Prostate gland (tissue), 2 donors: ENCODE measurements at regions not wholly inside any gene's neighbourhood (a gene's known extent, or its start where the extent isn't known, plus 50 kb on each side); places are given as distances from the start of the nearest gene placed in this dataset.

ENCODE experiments used
- DNase-seq: peaks from one replicate; pipeline ENCODE4 v3.0.0-alpha.2; 2019; ENCODE audit warnings: low spot score
- H3K27ac ChIP-seq, 2 donors: fragments of 200-600 bp; sonication (generic); 2 replicates each; pipeline ENCODE4 v1.5.1; 2017 to 2019
- H3K27me3 ChIP-seq: fragments of 200-600 bp; sonication (generic); replicated peaks from 2 replicates; pipeline ENCODE4 v1.5.1; 2019; ENCODE audit not compliant: insufficient read depth
- H3K36me3 ChIP-seq, 2 donors: fragments of 200-600 bp; sonication (generic); 1 replicate in 1 of 2; 2 replicates in 1 of 2; pipeline versions ENCODE4 v1.5.1 to v1.8.1; 2017 to 2019
- H3K4me1 ChIP-seq: fragments of 200-600 bp; sonication (generic); replicated peaks from 2 replicates; pipeline ENCODE4 v1.5.1; 2019
- H3K4me3 ChIP-seq, 2 donors: fragments of 200-600 bp; sonication (generic); 2 replicates each; pipeline ENCODE4 v1.5.1; 2017 to 2019
- H3K9me3 ChIP-seq: fragments of 200-600 bp; sonication (generic); 2 replicates; pipeline ENCODE4 v1.5.1; 2017
- POLR2A ChIP-seq: fragments of 450-650 bp; IDR thresholded peaks from one replicate; pipeline ENCODE4 v1.6.1; 2016; ENCODE audit warnings: antibody characterized with exemption, mild to moderate bottlenecking
- POLR2AphosphoS5 ChIP-seq: sonication (generic); formaldehyde crosslinking; IDR thresholded peaks from one replicate; pipeline ENCODE4 v1.6.1; 2017; ENCODE audit warnings: antibody characterized with exemption
- WGBS: methylation state at CpG from one replicate; pipeline ENCODE4 v1.1.5; 2018; 5-methylcytosine and 5-hydroxymethylcytosine counted together
- intact Hi-C: fragments of 100-400 bp; cut with DNase I; formaldehyde crosslinking; loops from one replicate; pipeline ENCODE4 v1.14.2; 2022
- TF ChIP-seq, protein P1 (sequence below), 4 experiments: fragments of 200-600 bp in 2 of 4; fragments of 450-650 bp in 2 of 4; sonication (generic) in 2 of 4; IDR thresholded peaks; 1 replicate in 3 of 4; 2 replicates in 1 of 4; pipeline ENCODE4 v1.5.1; 2016 to 2019; ENCODE audit warnings: antibody characterized with exemption in 4 of 4, mild to moderate bottlenecking in 2 of 4, moderate library complexity in 2 of 4

DNA sequence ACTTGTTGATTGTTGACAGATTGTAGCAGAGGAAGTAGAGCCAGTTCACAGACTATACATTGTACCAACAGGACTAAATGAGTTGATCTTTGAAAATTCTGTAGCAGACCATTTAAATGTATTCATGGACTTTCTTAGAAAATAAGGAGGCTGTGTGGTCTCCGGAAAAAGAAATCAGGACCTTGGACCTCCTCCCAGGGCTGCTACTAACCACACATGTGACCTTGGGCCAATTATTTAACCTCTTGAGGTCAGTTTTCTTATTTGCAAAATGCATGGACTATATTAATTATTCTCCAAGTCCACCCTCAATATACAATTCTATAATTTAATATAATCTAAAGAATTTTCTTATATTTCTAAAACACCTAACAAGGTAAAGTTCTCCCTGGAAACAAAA, 492.0 kb upstream of the JAG1 start:
- H3K4me3 ChIP-seq, result no peak overlapping the region
- intact Hi-C loops, result no loop called here
- H3K4me1 ChIP-seq, result no peaks in the 10 kb centered on the region
- TF ChIP-seq, protein P1, sequence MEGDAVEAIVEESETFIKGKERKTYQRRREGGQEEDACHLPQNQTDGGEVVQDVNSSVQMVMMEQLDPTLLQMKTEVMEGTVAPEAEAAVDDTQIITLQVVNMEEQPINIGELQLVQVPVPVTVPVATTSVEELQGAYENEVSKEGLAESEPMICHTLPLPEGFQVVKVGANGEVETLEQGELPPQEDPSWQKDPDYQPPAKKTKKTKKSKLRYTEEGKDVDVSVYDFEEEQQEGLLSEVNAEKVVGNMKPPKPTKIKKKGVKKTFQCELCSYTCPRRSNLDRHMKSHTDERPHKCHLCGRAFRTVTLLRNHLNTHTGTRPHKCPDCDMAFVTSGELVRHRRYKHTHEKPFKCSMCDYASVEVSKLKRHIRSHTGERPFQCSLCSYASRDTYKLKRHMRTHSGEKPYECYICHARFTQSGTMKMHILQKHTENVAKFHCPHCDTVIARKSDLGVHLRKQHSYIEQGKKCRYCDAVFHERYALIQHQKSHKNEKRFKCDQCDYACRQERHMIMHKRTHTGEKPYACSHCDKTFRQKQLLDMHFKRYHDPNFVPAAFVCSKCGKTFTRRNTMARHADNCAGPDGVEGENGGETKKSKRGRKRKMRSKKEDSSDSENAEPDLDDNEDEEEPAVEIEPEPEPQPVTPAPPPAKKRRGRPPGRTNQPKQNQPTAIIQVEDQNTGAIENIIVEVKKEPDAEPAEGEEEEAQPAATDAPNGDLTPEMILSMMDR (IDR thresholded peaks at IDR 0.05), result no peak
- TF ChIP-seq POLR2A (no peak), POLR2AphosphoS5 (no peak)
- H3K27me3 ChIP-seq, result no peaks in the 10 kb centered on the region
- H3K36me3 ChIP-seq, result no peaks in the 10 kb centered on the region
- WGBS, result 50% methylated on average over 1 of the region's 1 CpG
- H3K27ac ChIP-seq, result no peak overlapping the region
- no peaks in the 10 kb centered on the region for H3K9me3 ChIP-seq
- no peak for DNase-seq

DNA sequence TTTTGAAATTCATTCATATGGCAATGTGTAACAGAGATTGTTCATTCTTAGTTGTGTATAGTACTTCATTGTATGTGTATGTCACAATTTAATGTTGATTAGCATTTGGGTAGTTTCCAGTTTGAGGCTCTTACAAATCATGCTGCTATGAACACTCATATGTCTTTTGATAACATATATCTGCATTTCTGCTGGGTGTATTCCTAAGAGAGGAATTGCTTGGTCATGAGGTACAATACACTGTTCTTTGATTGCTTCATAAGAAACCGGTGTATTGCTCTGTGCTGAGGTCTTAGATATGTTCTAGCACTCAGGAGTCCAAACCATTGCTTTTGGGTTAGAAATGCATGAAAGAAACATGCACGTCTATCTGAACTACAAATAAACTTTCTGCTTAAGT, 492.9 kb upstream of the JAG1 start:
- TF ChIP-seq POLR2A (no peak), POLR2AphosphoS5 (no peak)
- TF ChIP-seq, protein P1 (IDR thresholded peaks at IDR 0.05), result no peak
- H3K9me3 ChIP-seq, result no peaks in the 10 kb centered on the region
- H3K27ac ChIP-seq, result no peak overlapping the region
- WGBS, result 79% methylated on average over 2 of the region's 2 CpGs
- no peaks in the 10 kb centered on the region for H3K27me3 ChIP-seq
- no peaks in the 10 kb centered on the region for H3K4me1 ChIP-seq
- no peak overlapping the region for H3K4me3 ChIP-seq
- DNase-seq, result no peak
- intact Hi-C loops, result no loop called here
- H3K36me3 ChIP-seq, result no peaks in the 10 kb centered on the region

DNA sequence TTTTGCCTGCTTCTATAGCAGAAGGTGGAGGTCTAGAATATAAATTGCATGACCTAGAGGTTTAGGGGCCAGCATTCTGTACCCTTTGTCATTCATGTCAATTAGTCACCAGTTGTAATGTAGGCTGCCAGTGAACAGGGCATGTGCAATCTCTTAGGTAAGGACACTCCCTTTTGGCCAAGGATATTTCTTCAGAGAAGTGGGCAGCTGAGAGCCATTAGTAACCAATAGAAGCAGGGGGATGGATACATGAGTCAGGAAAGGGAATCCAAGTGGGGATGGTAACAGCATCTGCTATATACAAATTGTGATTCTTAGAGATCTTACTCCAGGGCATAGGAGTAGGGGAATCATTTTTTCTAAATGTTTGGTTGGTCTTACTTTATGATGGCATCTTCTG, 494.2 kb upstream of the JAG1 start:
- TF ChIP-seq, protein P1 (IDR thresholded peaks at IDR 0.05), result no peak
- TF ChIP-seq POLR2AphosphoS5, result no peak
- TF ChIP-seq POLR2A, result no peak
- H3K36me3 ChIP-seq, result no peaks in the 10 kb centered on the region
- intact Hi-C loops, result no loop called here

DNA sequence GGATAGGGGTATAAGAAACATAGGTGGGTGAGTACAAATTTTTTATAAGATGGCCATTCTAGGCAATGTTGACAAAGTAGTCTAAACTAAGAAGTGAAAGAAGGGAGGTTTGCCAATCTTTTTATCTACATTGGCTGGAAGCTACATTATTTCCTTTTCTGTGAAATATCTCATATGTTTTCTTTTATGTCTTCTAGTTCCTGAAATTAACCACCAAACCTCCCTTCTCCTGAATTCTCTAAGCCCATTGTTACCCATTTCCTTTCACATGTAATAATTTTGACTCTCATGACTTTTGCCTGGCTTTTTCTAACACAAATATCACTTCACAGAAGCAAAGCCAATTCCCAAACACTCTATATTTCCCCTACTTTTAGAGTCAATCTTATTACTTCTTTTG, 496.2 kb upstream of the JAG1 start:
- H3K27me3 ChIP-seq, result no peaks in the 10 kb centered on the region
- H3K4me3 ChIP-seq, result no peak overlapping the region
- no peaks in the 10 kb centered on the region for H3K36me3 ChIP-seq
- H3K9me3 ChIP-seq, result no peaks in the 10 kb centered on the region
- no peaks in the 10 kb centered on the region for H3K4me1 ChIP-seq
- intact Hi-C loops, result no loop called here
- TF ChIP-seq POLR2A, result no peak
- no peak overlapping the region for H3K27ac ChIP-seq
- no peak for DNase-seq

More for the DNA sequence above, 494.2 kb upstream of the JAG1 start:
- Histone ChIP-seq H3K4me3 (no peak overlapping the region), H3K27me3 (no peaks in the 10 kb centered on the region), H3K4me1 (no peaks in the 10 kb centered on the region), H3K9me3 (no peaks in the 10 kb centered on the region), H3K27ac (no peak overlapping the region)
- DNase-seq, result no peak

DNA sequence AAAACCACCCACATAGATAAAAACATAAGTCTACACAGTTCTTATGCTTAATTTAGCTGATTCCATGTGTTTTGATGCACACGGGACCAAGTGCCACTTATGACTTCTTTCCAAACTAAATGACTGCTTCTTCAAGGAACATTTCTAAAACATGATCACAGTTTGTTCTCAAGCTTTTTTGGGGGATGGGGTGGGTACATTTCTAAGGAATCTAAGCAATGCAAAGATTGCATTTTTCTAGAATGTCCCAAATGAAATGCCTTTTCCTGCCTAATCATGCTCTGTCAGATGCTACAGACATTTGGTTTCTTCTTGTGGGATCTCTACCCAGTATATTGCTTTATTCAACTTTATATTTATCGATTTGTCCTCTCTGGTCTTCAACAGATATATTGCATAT, 496.8 kb upstream of the JAG1 start:
- Histone ChIP-seq H3K27ac (no peak overlapping the region), H3K27me3 (no peaks in the 10 kb centered on the region), H3K9me3 (no peaks in the 10 kb centered on the region), H3K4me1 (no peaks in the 10 kb centered on the region), H3K4me3 (no peak overlapping the region), H3K36me3 (no peaks in the 10 kb centered on the region)
- TF ChIP-seq POLR2A, result no peak
- no peak for TF ChIP-seq POLR2AphosphoS5
- TF ChIP-seq, protein P1 (IDR thresholded peaks at IDR 0.05), result no peak
- DNase-seq, result no peak
- intact Hi-C loops, result no loop called here
- WGBS, result 93% methylated on average over 2 of the region's 2 CpGs
